AG10803 (cell line): ENCODE measurements at regions not wholly inside any gene's neighbourhood (a gene's known extent, or its start where the extent isn't known, plus 50 kb on each side); places are given as distances from the start of the nearest gene placed in this dataset.

Source experiments
- DNase-seq: peaks from one replicate; pipeline ENCODE4 v3.0.0; 2010; ENCODE audit warnings: low read depth
- H3K4me3 ChIP-seq: 2 replicates; pipeline ENCODE4 v1.5.1; 2011; ENCODE audit warnings: mild to moderate bottlenecking, low read length, control low read depth
- CTCF ChIP-seq: conservative IDR thresholded peaks from 2 replicates; pipeline ENCODE4 v1.5.1; 2011; ENCODE audit warnings: mild to moderate bottlenecking, low read length, control low read depth, inconsistent platforms

GRCh38 chr15:31579282-31579681 lies 252.6 kb downstream of the KLF13 start:
- no peak for TF ChIP-seq CTCF
- no peak overlapping the region for H3K4me3 ChIP-seq
- no peak for DNase-seq

- DNase-seq = no peak
- no peak overlapping the region for H3K4me3 ChIP-seq
- TF ChIP-seq CTCF = no peak
These were observed 253.3 kb downstream of the KLF13 start for GRCh38 chr15:31579976-31580375.

- TF ChIP-seq CTCF = no peak
- H3K4me3 ChIP-seq = no peak overlapping the region
- no peak for DNase-seq
These were observed 257.6 kb downstream of the KLF13 start for GRCh38 chr15:31584195-31584594.

- no peak overlapping the region for H3K4me3 ChIP-seq
- no peak for TF ChIP-seq CTCF
- DNase-seq = no peak
These were observed 258.6 kb downstream of the KLF13 start for GRCh38 chr15:31585240-31585639.

GRCh38 chr15:31586841-31587240 lies 260.2 kb downstream of the KLF13 start:
- TF ChIP-seq CTCF = no peak
- DNase-seq = no peak

GRCh38 chr15:31587583-31587982 lies 260.9 kb downstream of the KLF13 start:
- no peak for DNase-seq
- no peak overlapping the region for H3K4me3 ChIP-seq
- no peak for TF ChIP-seq CTCF

More at GRCh38 chr15:31586841-31587240, 260.2 kb downstream of the KLF13 start:
- no peak overlapping the region for H3K4me3 ChIP-seq

GRCh38 chr15:31590609-31591008 lies 264.0 kb downstream of the KLF13 start:
- TF ChIP-seq CTCF = no peak
- no peak for DNase-seq
- no peak overlapping the region for H3K4me3 ChIP-seq
